GM06990 (cell line): ENCODE measurements at regions not wholly inside any gene's neighbourhood (a gene's known extent, or its start where the extent isn't known, plus 50 kb on each side); places are given as distances from the start of the nearest gene placed in this dataset.

Experiments
- DNase-seq: peaks from one replicate; pipeline ENCODE4 v3.0.0-alpha.2; 2011; ENCODE audit not compliant: insufficient read length; ENCODE audit errors: extremely low read depth
- H3K27me3 ChIP-seq: replicated peaks from 2 replicates; pipeline ENCODE4 v1.6.0; 2011; ENCODE audit warnings: low read length; ENCODE audit not compliant: control insufficient read depth, insufficient read depth
- H3K36me3 ChIP-seq: 2 replicates; pipeline ENCODE4 v1.5.1; 2011; ENCODE audit warnings: low read length; ENCODE audit not compliant: control insufficient read depth, insufficient read depth
- H3K4me3 ChIP-seq: replicated peaks from 2 replicates; pipeline ENCODE4 v1.5.1; 2011; ENCODE audit warnings: low read depth, mild to moderate bottlenecking, control low read depth, low read length
- TF ChIP-seq, protein P1 (sequence below): IDR thresholded peaks from 2 replicates; pipeline ENCODE4 v1.5.1; 2011; ENCODE audit warnings: low read length, control low read depth, mild to moderate bottlenecking, inconsistent platforms; ENCODE audit not compliant: insufficient read depth, poor library complexity, severe bottlenecking

- Histone ChIP-seq H3K36me3 (no peaks in the 10 kb centered on the region), H3K27me3 (no peaks in the 10 kb centered on the region; the same call in 1 of the 2 replicates), H3K4me3 (no peak overlapping the region)
- no peak for DNase-seq
- TF ChIP-seq, protein P1, sequence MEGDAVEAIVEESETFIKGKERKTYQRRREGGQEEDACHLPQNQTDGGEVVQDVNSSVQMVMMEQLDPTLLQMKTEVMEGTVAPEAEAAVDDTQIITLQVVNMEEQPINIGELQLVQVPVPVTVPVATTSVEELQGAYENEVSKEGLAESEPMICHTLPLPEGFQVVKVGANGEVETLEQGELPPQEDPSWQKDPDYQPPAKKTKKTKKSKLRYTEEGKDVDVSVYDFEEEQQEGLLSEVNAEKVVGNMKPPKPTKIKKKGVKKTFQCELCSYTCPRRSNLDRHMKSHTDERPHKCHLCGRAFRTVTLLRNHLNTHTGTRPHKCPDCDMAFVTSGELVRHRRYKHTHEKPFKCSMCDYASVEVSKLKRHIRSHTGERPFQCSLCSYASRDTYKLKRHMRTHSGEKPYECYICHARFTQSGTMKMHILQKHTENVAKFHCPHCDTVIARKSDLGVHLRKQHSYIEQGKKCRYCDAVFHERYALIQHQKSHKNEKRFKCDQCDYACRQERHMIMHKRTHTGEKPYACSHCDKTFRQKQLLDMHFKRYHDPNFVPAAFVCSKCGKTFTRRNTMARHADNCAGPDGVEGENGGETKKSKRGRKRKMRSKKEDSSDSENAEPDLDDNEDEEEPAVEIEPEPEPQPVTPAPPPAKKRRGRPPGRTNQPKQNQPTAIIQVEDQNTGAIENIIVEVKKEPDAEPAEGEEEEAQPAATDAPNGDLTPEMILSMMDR, result no peak
These were observed 75.2 kb upstream of the SIX2 start for GRCh38 chr2:45084361-45085020.

DNA sequence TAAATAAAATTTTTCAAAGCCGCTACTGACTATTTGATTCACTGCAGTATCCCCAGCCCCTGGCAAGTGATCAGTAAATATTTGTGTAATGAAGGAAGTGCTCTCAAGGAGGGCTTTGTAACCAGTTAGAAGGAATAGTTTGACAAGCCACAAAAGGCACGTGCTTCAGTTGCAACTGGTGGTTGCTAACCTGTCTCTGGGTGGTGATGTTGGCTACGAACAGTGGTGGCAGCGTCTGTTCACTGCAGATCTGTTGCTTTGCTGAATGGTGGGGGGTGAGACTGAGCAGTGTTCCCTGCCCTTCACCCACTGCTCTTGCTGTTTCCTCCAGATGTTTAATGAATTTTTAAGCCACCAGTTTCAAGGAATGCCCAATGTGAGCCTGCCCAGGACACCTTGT, 73.9 kb upstream of the SIX2 start:
- Histone ChIP-seq H3K36me3 (no peaks in the 10 kb centered on the region), H3K4me3 (no peak overlapping the region), H3K27me3 (no peaks in the 10 kb centered on the region)
- DNase-seq, result no peak
- TF ChIP-seq, protein P1, result no peak

DNA sequence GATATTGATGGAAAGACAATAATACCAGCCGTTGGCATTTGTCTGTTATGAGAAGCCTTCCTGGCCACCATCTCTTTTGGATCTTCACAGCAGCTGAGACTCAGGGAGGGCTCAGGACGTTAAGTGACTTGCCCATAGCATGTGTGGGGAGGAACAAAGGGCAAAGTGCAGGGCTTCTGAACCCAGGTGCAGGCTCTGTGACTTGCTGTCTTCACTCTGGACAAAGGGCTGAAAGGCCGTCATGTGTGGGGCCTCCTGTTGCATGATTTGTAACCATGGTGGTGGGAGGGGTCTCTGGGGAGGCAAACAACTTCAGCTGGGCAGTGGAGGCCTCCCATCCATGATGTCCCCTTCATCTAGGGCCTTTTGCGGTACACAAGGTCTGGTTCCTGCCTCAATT, 65.5 kb upstream of the SIX2 start:
- Histone ChIP-seq H3K4me3 (no peak overlapping the region), H3K36me3 (no peaks in the 10 kb centered on the region), H3K27me3 (no peaks in the 10 kb centered on the region)
- no peak for DNase-seq
- TF ChIP-seq, protein P1, result no peak

- TF ChIP-seq, protein P1, result no peak
- H3K27me3 ChIP-seq, result no peaks in the 10 kb centered on the region
- no peaks in the 10 kb centered on the region for H3K36me3 ChIP-seq
- DNase-seq, result no peak
- H3K4me3 ChIP-seq, result no peak overlapping the region
These were observed 63.6 kb upstream of the SIX2 start for GRCh38 chr2:45072862-45073237.

- TF ChIP-seq, protein P1, result no peak
- H3K27me3 ChIP-seq, result no peaks in the 10 kb centered on the region
- no peak overlapping the region for H3K4me3 ChIP-seq
These were observed 63.0 kb upstream of the SIX2 start for GRCh38 chr2:45072064-45072861.

More at GRCh38 chr2:45072064-45072861, 63.0 kb upstream of the SIX2 start:
- no peaks in the 10 kb centered on the region for H3K36me3 ChIP-seq
- no peak for DNase-seq
